ENCODE measurements at regions not wholly inside any gene's neighbourhood (a gene's known extent, or its start where the extent isn't known, plus 50 kb on each side); places are given as distances from the start of the nearest gene placed in this dataset.
"Not testable (repeated sequence)": the region's sequence is repeated elsewhere in the genome, so short reads cannot be mapped to it uniquely, and the experiment has no call there.

DNA sequence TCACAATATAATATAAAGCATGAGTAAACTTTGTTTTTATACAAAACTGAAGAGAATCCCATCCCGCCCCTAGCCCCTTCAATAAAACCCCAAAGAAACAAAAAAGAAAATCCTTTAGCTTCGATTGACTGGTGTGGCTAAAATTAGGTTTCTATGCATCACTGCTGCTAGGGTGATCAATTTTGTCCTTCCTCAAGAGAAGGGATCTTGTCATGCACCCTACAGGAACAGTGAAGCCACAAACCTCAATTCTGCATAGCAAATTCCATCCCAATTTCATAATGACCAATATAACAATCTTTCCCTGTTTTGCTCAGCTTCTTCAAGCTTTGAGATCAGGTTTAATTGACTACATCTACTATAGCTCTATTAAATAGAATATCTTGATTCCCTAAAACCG lies 55.2 kb upstream of the TUBA3D start:
- TF ChIP-seq, protein P1, sequence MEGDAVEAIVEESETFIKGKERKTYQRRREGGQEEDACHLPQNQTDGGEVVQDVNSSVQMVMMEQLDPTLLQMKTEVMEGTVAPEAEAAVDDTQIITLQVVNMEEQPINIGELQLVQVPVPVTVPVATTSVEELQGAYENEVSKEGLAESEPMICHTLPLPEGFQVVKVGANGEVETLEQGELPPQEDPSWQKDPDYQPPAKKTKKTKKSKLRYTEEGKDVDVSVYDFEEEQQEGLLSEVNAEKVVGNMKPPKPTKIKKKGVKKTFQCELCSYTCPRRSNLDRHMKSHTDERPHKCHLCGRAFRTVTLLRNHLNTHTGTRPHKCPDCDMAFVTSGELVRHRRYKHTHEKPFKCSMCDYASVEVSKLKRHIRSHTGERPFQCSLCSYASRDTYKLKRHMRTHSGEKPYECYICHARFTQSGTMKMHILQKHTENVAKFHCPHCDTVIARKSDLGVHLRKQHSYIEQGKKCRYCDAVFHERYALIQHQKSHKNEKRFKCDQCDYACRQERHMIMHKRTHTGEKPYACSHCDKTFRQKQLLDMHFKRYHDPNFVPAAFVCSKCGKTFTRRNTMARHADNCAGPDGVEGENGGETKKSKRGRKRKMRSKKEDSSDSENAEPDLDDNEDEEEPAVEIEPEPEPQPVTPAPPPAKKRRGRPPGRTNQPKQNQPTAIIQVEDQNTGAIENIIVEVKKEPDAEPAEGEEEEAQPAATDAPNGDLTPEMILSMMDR (IDR thresholded peaks at IDR 0.05), result not testable (repeated sequence)
- TF ChIP-seq POLR2AphosphoS5 (IDR thresholded peaks at IDR 0.05), result not testable (repeated sequence)

All from prostate gland (tissue), 2 donors.